Uterus (tissue), 2 donors: ENCODE measurements at regions not wholly inside any gene's neighbourhood (a gene's known extent, or its start where the extent isn't known, plus 50 kb on each side); places are given as distances from the start of the nearest gene placed in this dataset.

Experiments
- CTCF ChIP-seq, 4 experiments: fragments of 200-600 bp in 2 of 4; fragments of 450-650 bp in 2 of 4; sonication (generic) in 2 of 4; IDR thresholded peaks; one replicate each; pipeline ENCODE4 v1.5.1; 2016 to 2019; ENCODE audit warnings: antibody characterized with exemption in 4 of 4, mild to moderate bottlenecking in 2 of 4, moderate library complexity in 1 of 4
- POLR2A ChIP-seq, 2 donors: fragments of 450-650 bp; IDR thresholded peaks; one replicate each; pipeline ENCODE4 v1.6.1; 2016; ENCODE audit warnings: antibody characterized with exemption in 2 of 2, mild to moderate bottlenecking in 1 of 2, moderate library complexity in 1 of 2

- no peak for TF ChIP-seq POLR2A (IDR thresholded peaks at IDR 0.05)
- TF ChIP-seq CTCF (IDR thresholded peaks at IDR 0.05) = no peak
Measured at GRCh38 chr2:228774548-228774947, 496.5 kb downstream of the PID1 start.
